HG02970 (cell line): ENCODE measurements at regions not wholly inside any gene's neighbourhood (a gene's known extent, or its start where the extent isn't known, plus 50 kb on each side); places are given as distances from the start of the nearest gene placed in this dataset.

ENCODE experiments used
- ATAC-seq: cut with Tn5 transposase; IDR thresholded peaks from one replicate; pipeline ENCODE4 v1.9.1; 2021; ENCODE audit warnings: mild to moderate bottlenecking, moderate library complexity, moderate number of reproducible peaks; ENCODE audit not compliant: unreplicated experiment, low FRiP score

DNA sequence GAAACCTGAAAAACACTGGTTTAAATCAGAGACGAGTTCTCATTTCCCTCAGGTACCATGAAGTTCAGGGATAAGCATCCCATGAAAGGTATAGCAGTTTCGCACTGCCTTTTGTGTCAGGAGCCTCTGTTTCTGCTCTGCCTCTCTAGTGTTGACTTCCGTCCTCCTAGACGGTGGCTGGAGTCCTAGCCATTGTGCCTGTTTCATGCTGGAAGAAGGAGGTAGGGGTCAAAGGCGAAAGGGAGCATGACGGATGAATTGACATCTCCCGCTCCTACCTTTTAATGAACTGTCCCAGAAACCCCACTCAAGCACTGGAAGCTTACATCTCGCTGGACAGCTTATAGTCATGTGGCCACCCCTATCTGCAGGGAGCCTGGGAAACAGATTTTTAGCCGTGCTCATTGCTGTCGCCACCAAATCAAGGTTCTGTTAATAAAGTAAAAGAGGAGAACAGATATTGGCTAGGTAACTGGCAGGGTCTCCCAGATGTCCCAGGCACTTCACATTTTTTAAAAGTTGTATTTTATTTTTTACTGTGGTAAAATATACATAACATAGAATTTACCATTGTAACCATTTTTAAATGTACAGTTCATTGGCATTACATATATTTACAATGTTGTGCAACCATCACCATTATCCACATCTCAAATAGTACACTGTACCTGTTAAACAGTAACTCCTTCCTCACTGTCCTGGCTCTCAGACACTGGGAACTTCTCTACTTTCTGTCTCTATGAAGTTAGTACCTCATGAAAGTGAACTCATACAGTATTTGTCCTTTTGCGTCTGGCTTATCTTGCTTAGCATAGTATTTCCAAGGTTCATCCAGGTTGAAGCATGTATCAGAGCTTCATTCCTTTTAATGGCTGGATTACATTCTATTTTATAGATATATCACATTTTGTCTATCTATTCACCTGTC is 55.0 kb upstream of the CTLA4 start:
- ATAC-seq, result no peak

DNA sequence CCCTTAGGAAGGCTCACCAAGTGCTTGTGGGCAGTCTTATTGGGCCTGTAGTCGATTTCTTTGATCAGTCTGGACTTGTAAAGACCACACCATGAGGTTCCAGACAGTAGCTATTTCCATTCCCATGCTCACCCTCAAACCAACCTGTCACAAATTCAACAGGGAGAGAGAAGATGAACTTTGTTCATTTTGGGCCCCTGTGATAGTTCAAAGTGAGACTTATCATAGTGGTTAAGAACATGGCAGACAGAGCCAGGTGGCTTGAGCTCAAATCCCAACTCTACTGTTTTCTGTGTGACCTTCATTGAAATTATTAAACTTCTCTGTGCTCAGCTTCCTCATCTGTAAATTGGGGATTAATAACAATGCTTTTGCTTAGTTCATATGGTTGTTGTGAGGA is 53.9 kb upstream of the CTLA4 start:
- ATAC-seq, result no peak

DNA sequence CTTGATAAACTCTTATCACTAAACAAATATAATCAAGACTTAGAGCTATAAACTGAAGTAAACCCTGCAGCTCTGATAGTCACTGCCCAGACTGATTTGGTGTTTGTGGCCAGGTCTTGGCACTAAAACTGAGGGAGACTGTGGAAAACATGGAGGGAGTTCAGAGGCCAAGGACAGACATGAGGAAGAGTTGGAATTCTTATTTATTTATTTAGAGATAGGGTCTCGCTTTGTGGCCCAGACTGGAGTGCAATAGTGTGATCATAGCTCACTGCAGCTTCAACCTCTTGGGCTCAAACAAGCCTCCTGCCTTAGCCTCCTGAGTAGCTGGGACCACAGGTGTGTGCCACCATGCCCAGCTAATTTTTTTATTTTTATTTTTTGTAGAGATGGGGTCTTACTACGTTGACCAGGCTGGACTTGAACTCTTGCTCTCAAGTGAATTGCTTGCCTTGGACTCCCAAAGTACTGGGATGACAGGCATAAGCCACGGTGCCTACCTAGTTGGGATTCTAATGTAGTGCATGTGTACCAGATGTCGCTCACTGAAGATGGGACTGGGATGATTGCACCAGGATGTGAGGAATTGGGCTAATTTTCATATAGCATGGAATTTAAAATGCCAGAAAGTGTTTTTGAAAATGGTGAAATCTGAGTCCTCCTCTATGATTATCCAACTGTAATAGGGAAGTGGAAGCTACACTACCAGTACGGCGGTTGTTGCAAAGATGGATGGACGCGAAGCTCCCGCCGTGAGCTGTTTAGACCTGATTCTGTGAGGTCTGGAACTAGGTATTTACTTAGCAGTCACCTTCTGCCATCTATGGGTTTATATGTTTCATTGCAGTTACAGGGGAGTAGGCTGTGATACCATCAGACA is 52.7 kb upstream of the CTLA4 start:
- ATAC-seq, result no peak

DNA sequence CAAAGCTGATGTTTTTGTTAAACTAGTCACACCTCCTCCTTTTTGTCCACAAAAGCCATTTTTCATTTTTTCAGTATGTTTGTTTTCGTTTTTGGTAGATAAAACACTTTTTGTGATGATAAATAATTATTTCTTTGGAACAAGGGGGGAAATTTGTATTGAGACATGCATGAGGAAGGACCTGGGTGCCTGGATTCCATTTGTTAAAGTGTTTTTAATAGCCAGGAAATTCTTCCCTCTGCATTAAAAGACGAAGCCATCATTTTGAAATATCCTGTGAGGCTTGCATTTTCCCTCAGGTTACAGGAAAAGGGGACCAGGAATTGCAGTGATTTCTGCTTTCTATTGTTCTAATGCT is 52.1 kb upstream of the CTLA4 start:
- ATAC-seq, result no peak

DNA sequence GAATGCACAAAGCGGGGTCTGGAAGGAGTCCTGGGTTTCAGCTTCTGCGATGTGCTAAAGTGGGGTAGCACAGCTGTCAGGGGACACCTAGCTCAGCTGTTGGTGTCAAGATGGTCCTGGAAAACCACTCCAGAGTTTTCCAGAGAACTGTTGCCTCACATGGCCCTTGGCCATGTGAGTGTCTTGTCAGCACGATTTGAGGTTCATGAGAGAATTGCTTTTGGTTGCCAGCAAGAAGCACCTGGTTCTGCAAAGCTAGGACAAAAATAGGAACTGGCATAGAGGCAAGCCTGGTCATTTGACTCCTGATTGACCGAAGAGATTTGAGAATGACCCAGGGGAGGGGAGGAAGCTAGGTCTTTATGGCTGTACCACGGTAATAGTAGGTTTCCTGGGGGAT is 50.4 kb upstream of the CTLA4 start:
- no peak for ATAC-seq
